Type B pancreatic cell (in vitro differentiated cells): ENCODE measurements at regions not wholly inside any gene's neighbourhood (a gene's known extent, or its start where the extent isn't known, plus 50 kb on each side); places are given as distances from the start of the nearest gene placed in this dataset.

Experiments used
- DNase-seq: peaks from one replicate; pipeline ENCODE4 v3.0.0; 2021; ENCODE audit warnings: mixed read lengths; ENCODE audit not compliant: unreplicated experiment; ENCODE audit errors: extremely low spot score
- H3K27ac Mint-ChIP-seq: 2 replicates; pipeline ENCODE4 v1.8.0; 2021; ENCODE audit warnings: mild to moderate bottlenecking, mixed read lengths
- H3K27me3 Mint-ChIP-seq: 2 replicates; pipeline ENCODE4 v1.8.0; 2021; ENCODE audit warnings: mixed read lengths
- H3K36me3 Mint-ChIP-seq: 2 replicates; pipeline ENCODE4 v1.8.0; 2021; ENCODE audit warnings: mixed read lengths
- H3K4me1 Mint-ChIP-seq: one replicate; pipeline ENCODE4 v1.8.0; 2021; ENCODE audit warnings: mixed read lengths; ENCODE audit not compliant: unreplicated experiment
- H3K4me3 Mint-ChIP-seq: 2 replicates; pipeline ENCODE4 v1.8.0; 2021; ENCODE audit warnings: mild to moderate bottlenecking, mixed read lengths
- H3K9me3 Mint-ChIP-seq: 2 replicates; pipeline ENCODE4 v1.8.0; 2021; ENCODE audit warnings: mixed read lengths
- TF ChIP-seq, protein P1 (sequence below): fragments of 200-600 bp; sonication (generic); conservative IDR thresholded peaks from 2 replicates; pipeline ENCODE4 v1.5.0; 2021; ENCODE audit warnings: antibody characterized with exemption, mild to moderate bottlenecking

DNA sequence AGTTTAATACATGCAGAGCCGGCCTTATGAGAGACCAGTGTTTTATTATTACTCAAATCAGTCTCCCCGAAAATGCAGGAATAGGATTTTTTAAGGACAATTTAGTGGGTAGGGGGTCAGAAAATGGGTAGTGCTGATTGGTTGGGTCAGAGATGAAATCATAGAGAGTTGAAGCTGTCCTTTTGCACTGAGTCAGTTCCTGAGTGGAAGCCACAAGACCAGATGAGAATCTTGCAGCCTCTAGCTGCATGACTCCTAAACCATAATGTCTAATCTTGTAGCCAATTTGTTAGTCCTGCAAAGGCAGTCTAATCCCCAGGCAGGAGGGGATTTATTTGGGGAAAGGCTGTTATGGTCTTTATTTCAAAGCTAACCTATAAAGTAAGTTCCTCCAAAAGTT is 1163.9 kb downstream of the DIAPH3 start:
- no peak overlapping the region for H3K4me3 Mint-ChIP-seq
- H3K27me3 Mint-ChIP-seq, result no peaks in the 10 kb centered on the region
- no peak overlapping the region for H3K27ac Mint-ChIP-seq
- no peaks in the 10 kb centered on the region for H3K9me3 Mint-ChIP-seq
- DNase-seq, result no peak
- no peaks in the 10 kb centered on the region for H3K36me3 Mint-ChIP-seq
- no peaks in the 10 kb centered on the region for H3K4me1 Mint-ChIP-seq
- TF ChIP-seq, protein P1, sequence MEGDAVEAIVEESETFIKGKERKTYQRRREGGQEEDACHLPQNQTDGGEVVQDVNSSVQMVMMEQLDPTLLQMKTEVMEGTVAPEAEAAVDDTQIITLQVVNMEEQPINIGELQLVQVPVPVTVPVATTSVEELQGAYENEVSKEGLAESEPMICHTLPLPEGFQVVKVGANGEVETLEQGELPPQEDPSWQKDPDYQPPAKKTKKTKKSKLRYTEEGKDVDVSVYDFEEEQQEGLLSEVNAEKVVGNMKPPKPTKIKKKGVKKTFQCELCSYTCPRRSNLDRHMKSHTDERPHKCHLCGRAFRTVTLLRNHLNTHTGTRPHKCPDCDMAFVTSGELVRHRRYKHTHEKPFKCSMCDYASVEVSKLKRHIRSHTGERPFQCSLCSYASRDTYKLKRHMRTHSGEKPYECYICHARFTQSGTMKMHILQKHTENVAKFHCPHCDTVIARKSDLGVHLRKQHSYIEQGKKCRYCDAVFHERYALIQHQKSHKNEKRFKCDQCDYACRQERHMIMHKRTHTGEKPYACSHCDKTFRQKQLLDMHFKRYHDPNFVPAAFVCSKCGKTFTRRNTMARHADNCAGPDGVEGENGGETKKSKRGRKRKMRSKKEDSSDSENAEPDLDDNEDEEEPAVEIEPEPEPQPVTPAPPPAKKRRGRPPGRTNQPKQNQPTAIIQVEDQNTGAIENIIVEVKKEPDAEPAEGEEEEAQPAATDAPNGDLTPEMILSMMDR, result no peak

DNA sequence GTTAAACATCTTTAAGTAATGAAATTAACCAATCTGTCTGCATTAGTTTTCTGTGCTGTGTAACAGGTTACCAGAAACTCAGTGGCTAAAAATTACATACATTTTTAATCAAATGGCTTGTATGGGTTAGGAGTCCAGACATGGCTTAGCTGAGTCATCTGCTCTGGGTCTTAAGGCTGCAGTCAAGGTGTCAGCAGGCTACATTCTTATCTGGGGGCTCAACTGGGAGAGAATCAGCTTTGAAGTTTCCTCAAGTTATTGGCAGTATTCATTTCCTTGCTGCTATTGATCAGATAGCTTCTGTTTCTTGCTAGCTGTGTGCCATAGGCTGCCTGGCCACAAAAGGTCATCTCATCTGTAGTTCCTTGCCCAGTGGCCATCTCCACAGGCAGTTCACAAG is 1163.0 kb downstream of the DIAPH3 start:
- Mint-ChIP-seq H3K27ac (no peak overlapping the region), H3K36me3 (no peaks in the 10 kb centered on the region), H3K4me1 (no peaks in the 10 kb centered on the region), H3K9me3 (no peaks in the 10 kb centered on the region), H3K4me3 (no peak overlapping the region), H3K27me3 (no peaks in the 10 kb centered on the region)
- TF ChIP-seq, protein P1, result no peak
- DNase-seq, result no peak

DNA sequence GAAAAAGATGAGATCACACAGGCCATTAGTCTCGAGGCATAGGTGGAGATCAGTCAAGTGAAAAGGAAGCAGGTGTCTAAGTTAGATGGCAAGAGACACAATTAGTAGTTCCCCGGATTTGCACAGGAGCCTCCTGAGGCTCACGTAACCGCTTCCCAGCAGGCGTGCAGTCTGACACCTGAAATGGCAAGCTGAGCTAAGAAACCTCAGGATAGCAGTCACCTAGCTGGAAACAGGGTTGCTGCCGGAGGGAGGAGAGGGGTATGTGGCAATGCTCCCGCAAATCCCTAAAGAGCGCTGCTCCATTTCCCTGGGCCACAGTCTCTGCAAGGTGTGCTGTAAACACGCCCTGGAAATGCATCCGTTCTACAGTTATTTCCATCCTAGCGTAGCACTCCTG is 1151.0 kb downstream of the DIAPH3 start:
- Mint-ChIP-seq H3K4me1 (no peaks in the 10 kb centered on the region), H3K36me3 (no peaks in the 10 kb centered on the region), H3K27me3 (no peaks in the 10 kb centered on the region), H3K27ac (no peak overlapping the region), H3K4me3 (no peak overlapping the region), H3K9me3 (no peaks in the 10 kb centered on the region)
- DNase-seq, result no peak
- TF ChIP-seq, protein P1, result no peak

DNA sequence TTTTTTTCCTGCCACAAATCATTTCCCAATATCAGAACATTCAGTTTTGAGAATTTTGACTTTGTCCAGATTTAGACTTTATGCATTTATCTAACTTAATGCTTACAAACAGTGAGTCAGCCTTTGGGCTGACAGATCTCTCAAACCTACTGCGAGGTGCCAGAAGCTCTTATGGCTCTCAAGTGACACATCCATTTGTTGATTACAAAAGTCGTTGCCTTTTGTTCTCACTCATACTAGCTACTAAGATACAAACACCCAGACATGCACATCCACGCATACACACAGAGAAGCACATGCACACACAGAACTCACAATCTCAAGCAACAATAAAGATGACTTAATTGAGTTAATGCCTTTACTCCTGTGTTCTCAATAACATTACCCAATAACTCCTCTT is 1147.5 kb downstream of the DIAPH3 start:
- TF ChIP-seq, protein P1, result no peak
- no peak overlapping the region for H3K27ac Mint-ChIP-seq
- no peaks in the 10 kb centered on the region for H3K27me3 Mint-ChIP-seq
- no peaks in the 10 kb centered on the region for H3K36me3 Mint-ChIP-seq
- no peak overlapping the region for H3K4me3 Mint-ChIP-seq
- H3K9me3 Mint-ChIP-seq, result no peaks in the 10 kb centered on the region
- no peaks in the 10 kb centered on the region for H3K4me1 Mint-ChIP-seq
- no peak for DNase-seq

DNA sequence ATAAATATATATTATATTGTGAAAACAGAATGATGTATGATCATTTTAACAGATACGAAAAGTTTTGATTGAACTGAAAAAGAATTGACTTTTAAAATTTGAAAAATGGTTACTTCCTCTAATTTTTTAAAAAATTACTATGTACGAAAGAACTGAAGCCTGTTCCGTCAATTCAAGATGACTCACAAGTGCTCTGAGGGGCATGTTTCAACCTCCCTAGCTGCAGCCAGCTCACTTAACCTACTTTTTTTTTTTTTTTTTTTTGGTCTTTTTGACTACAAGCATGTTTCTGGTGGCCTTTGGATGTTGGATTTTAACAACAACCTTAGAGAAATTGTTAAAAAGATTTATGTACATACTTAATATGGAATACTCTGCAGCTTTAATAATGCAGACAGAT is 1139.3 kb downstream of the DIAPH3 start:
- Mint-ChIP-seq H3K27me3 (no peaks in the 10 kb centered on the region), H3K27ac (no peak overlapping the region), H3K9me3 (no peaks in the 10 kb centered on the region), H3K4me3 (no peak overlapping the region), H3K4me1 (no peaks in the 10 kb centered on the region), H3K36me3 (no peaks in the 10 kb centered on the region)
- TF ChIP-seq, protein P1, result no peak
- no peak for DNase-seq

DNA sequence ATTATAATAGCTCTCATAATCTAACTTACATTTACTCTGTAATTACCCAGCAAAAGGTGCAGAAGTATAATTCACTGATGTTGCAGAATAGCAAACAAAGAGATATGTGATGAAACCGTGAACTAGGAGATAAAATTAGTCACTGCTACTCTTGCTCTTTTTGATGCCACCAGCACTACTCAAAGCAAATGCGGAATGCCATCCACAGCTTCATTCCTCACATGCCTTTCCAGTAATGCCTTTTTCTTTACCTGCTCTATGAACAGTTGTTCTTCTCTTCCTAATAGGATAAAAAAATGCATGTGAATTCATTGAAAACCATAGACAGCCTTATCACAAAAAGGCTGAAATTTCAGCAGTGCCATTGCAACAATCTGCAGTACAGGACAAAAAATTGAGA is 1129.5 kb downstream of the DIAPH3 start:
- TF ChIP-seq, protein P1, result no peak
- Mint-ChIP-seq H3K27me3 (no peaks in the 10 kb centered on the region), H3K36me3 (no peaks in the 10 kb centered on the region), H3K4me3 (no peak overlapping the region), H3K9me3 (peaks cover 4% of the 10 kb centered on the region), H3K27ac (no peak overlapping the region), H3K4me1 (no peaks in the 10 kb centered on the region)
- no peak for DNase-seq
